Adrenal gland (tissue), 9 donors: ENCODE measurements at regions not wholly inside any gene's neighbourhood (a gene's known extent, or its start where the extent isn't known, plus 50 kb on each side); places are given as distances from the start of the nearest gene placed in this dataset.

Source experiments
- DNase-seq, 7 donors: peaks; one replicate each; pipeline ENCODE4 v3.0.0-alpha.2; 2019 to 2020
- H3K27ac ChIP-seq, 5 donors: fragments of 200-600 bp; sonication (generic) in 4 of 5; 1 replicate in 3 of 5; 2 replicates in 2 of 5; pipeline versions ENCODE4 v1.5.1 to v1.8.0; 2016 to 2020; ENCODE audit warnings: mild to moderate bottlenecking in 1 of 5
- H3K27me3 ChIP-seq: fragments of 200-600 bp; 2 replicates; pipeline ENCODE4 v1.8.0; 2021
- H3K36me3 ChIP-seq, 2 donors: fragments of 200-600 bp; replicated peaks in 1 of 2; 1 replicate in 1 of 2; 2 replicates in 1 of 2; pipeline versions ENCODE4 v1.5.1 to v1.8.0; 2018 to 2022
- H3K4me1 ChIP-seq, 2 donors: fragments of 200-600 bp; replicated peaks in 1 of 2; 1 replicate in 1 of 2; 2 replicates in 1 of 2; pipeline versions ENCODE4 v1.5.1 to v1.8.0; 2018 to 2021
- H3K4me3 ChIP-seq, 4 donors: fragments of 200-600 bp; sonication (generic) in 3 of 4; one replicate each; pipeline ENCODE4 v1.5.1; 2016 to 2018
- H3K9me3 ChIP-seq, 3 donors: fragments of 200-600 bp; sonication (generic) in 1 of 3; replicated peaks in 1 of 3; 1 replicate in 2 of 3; 2 replicates in 1 of 3; pipeline versions ENCODE4 v1.5.1 to v1.8.0; 2016 to 2021
- CTCF ChIP-seq, 6 experiments: fragments of 450-650 bp in 4 of 6; fragments of 200-600 bp in 2 of 6; sonication (generic) in 1 of 6; IDR thresholded peaks; 1 replicate in 5 of 6; 2 replicates in 1 of 6; pipeline versions ENCODE4 v1.5.1 to v1.8.0; 2016 to 2021; ENCODE audit warnings: antibody characterized with exemption in 6 of 6, mild to moderate bottlenecking in 2 of 6, moderate library complexity in 1 of 6
- POLR2A ChIP-seq, 2 donors: fragments of 450-650 bp; IDR thresholded peaks; one replicate each; pipeline ENCODE4 v1.6.1; 2017; ENCODE audit warnings: antibody characterized with exemption in 2 of 2, mild to moderate bottlenecking in 2 of 2, moderate library complexity in 1 of 2
- WGBS, 4 donors: extraction: QIAGEN DNeasy Blood & Tissue Kit in 2 of 4; methylation state at CpG; one replicate each; pipeline versions ENCODE4 v1.1.5 to v1.1.7; 2013 to 2017; 5-methylcytosine and 5-hydroxymethylcytosine counted together
- intact Hi-C, 2 donors: fragments of 100-400 bp; cut with DNase I; formaldehyde crosslinking; loops; one replicate each; pipeline versions ENCODE4 v1.14.1 to v1.15.0; 2022 to 2023
- donor health status: healthy with polysubstance abuse.
- donor health status: Bipolar disorder and iron deficiency.
- donor health status: DM: yes; HTN: yes; CAD: no.
- donor health status: DM: no; HTN: no; CAD: no.
- donor health status: DM: no; HTN: no; CAD: no.

GRCh38 chr7:131087756-131088658, 239.7 kb upstream of the MKLN1 start:
- peaks cover 12 to 81% of the 10 kb centered on the region in 2 donors for H3K4me1 ChIP-seq
- DNase-seq: no peak
- intact Hi-C loops: no loop called here
- no peaks in the 10 kb centered on the region for H3K9me3 ChIP-seq
- no peaks in the 10 kb centered on the region for H3K36me3 ChIP-seq
- WGBS, 4 donors: 74 to 86% (median 81%) methylated on average over 8 of the region's 8 CpGs
- no peak overlapping the region for H3K27ac ChIP-seq
- TF ChIP-seq CTCF (IDR thresholded peaks at IDR 0.05) (no peak), POLR2A (IDR thresholded peaks at IDR 0.05) (no peak)
- no peaks in the 10 kb centered on the region for H3K27me3 ChIP-seq
- no peak overlapping the region for H3K4me3 ChIP-seq

DNA sequence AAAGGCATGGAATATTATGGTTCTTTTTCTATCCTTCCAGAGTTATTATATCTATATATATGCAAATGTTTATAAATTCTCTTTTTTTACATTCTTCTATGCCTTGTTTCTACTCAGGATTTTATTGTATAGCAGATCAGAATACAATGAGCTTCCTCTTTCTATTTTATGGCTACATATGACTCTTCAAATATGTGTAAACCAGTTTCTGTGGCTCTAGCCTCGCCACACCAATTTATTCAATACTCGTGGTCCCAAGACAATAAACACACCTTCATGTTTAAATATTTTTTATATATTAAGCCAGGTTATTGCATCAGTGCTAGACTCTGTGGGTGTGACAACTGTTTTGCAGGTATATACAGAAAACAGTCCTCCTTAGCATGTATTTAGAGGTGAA, 237.5 kb upstream of the MKLN1 start:
- 78 to 88% (median 86%) methylated on average over 2 of the region's 2 CpGs for WGBS, 4 donors
- Histone ChIP-seq H3K27ac (peak overlapping the region in 1 of 5 donors; percentile 6), H3K9me3 (no peaks in the 10 kb centered on the region), H3K27me3 (no peaks in the 10 kb centered on the region), H3K4me1 (peaks cover 10 to 71% of the 10 kb centered on the region in 2 donors), H3K4me3 (no peak overlapping the region), H3K36me3 (peaks cover 0 to 4% of the 10 kb centered on the region in 2 donors)
- TF ChIP-seq POLR2A (IDR thresholded peaks at IDR 0.05): no peak
- TF ChIP-seq CTCF (IDR thresholded peaks at IDR 0.05): no peak
- DNase-seq: no peak
- intact Hi-C loops: no loop called here

DNA sequence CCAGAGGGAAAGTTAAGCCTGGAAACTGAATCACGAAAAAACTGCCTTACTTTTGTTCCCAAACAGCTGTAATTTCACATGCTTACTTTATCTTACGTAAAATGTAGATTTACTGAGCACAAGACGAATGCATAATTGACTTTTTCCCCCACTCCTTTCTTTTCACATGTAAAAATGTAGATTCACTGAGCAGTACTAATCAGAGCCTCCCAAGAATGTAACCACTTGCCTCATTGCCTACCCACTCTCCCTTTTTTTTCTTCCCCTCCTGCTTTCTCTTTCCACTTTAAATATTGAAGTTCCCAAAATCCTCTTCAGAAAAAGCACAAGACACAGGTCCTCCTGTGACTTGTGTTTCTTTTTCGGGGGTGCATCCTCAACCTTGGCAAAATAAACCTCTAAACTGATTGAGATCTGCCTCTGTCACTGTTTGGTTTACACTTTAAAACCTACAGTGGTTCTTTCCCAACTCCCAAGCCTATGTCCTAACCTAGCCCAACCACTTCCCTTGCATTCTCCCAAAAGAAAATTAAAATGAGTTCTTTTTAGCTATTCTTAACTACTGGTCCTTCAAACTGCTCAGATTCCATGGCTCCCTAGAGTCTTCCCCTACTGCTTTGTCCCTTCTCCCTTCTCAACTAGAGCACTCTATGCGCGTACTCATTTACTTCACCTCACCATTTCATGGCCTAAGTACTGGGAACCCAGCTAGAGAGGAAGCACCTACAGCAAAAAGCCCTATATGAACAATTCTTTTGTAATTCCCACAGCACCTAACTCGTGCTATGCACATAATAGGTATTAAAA, 236.6 kb upstream of the MKLN1 start:
- DNase-seq: no peak
- intact Hi-C loops: no loop called here
- H3K9me3 ChIP-seq: no peaks in the 10 kb centered on the region
- TF ChIP-seq POLR2A (IDR thresholded peaks at IDR 0.05) (no peak), CTCF (IDR thresholded peaks at IDR 0.05) (no peak)
- no peak overlapping the region for H3K4me3 ChIP-seq
- peaks cover 6 to 71% of the 10 kb centered on the region in 2 donors for H3K4me1 ChIP-seq
- H3K27me3 ChIP-seq: no peaks in the 10 kb centered on the region
- WGBS, 4 donors: 87 to 93% (median 88%) methylated on average over 7 of the region's 7 CpGs
- peak overlapping the region in 1 of 5 donors; percentile 15 for H3K27ac ChIP-seq
- H3K36me3 ChIP-seq: peaks cover 0 to 4% of the 10 kb centered on the region in 2 donors

- intact Hi-C loops: no loop called here
- Histone ChIP-seq H3K27ac (no peak overlapping the region), H3K36me3 (peaks cover 0 to 12% of the 10 kb centered on the region in 2 donors), H3K9me3 (no peaks in the 10 kb centered on the region), H3K4me3 (no peak overlapping the region), H3K27me3 (no peaks in the 10 kb centered on the region), H3K4me1 (peaks cover 32 to 84% of the 10 kb centered on the region in 2 donors)
- DNase-seq: no peak
- WGBS, 4 donors: 94 to 99% (median 97%) methylated on average over 11 of the region's 11 CpGs
- no peak for TF ChIP-seq CTCF (IDR thresholded peaks at IDR 0.05)
- TF ChIP-seq POLR2A (IDR thresholded peaks at IDR 0.05): no peak
These were observed 233.0 kb upstream of the MKLN1 start for GRCh38 chr7:131094685-131095084.
